ENCODE measurements at regions not wholly inside any gene's neighbourhood (a gene's known extent, or its start where the extent isn't known, plus 50 kb on each side); places are given as distances from the start of the nearest gene placed in this dataset.

DNA sequence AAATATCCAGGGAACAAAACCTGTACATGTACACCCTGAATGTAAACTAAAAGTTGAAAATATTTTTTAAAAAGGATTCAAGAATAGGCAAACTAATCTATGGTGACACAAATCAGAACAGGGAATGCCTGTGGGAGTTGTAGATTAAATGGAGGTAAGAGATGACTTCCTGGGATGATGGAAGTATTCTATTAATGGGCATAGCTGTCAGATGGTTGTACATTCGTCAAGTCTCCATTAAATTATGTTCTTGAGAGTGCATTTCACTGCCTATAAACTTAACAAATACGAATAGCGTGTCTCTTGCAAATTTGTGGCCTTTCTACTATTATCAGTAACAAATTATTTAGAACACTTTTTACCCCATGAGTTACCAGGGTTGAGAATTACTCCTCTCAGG lies 207.0 kb downstream of the HNMT start:
- Histone ChIP-seq H3K27me3 (ENCODE audit: insufficient read depth, poor library complexity, severe bottlenecking) (no peaks in the 10 kb centered on the region), H3K4me3 (replicated peaks; ENCODE audit: insufficient read depth, low read length) (no peak overlapping the region), H3K27ac (replicated peaks) (no peak overlapping the region)
- TF ChIP-seq GABPA (IDR thresholded peaks at IDR 0.05; ENCODE audit: low read depth), result no peak
- TF ChIP-seq, protein P1, sequence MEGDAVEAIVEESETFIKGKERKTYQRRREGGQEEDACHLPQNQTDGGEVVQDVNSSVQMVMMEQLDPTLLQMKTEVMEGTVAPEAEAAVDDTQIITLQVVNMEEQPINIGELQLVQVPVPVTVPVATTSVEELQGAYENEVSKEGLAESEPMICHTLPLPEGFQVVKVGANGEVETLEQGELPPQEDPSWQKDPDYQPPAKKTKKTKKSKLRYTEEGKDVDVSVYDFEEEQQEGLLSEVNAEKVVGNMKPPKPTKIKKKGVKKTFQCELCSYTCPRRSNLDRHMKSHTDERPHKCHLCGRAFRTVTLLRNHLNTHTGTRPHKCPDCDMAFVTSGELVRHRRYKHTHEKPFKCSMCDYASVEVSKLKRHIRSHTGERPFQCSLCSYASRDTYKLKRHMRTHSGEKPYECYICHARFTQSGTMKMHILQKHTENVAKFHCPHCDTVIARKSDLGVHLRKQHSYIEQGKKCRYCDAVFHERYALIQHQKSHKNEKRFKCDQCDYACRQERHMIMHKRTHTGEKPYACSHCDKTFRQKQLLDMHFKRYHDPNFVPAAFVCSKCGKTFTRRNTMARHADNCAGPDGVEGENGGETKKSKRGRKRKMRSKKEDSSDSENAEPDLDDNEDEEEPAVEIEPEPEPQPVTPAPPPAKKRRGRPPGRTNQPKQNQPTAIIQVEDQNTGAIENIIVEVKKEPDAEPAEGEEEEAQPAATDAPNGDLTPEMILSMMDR (IDR thresholded peaks at IDR 0.05; ENCODE audit: insufficient read depth, low read length), result no peak
- TF ChIP-seq POLR2AphosphoS5 (IDR thresholded peaks at IDR 0.05; ENCODE audit: low read depth), result no peak
- TF ChIP-seq, protein P2, sequence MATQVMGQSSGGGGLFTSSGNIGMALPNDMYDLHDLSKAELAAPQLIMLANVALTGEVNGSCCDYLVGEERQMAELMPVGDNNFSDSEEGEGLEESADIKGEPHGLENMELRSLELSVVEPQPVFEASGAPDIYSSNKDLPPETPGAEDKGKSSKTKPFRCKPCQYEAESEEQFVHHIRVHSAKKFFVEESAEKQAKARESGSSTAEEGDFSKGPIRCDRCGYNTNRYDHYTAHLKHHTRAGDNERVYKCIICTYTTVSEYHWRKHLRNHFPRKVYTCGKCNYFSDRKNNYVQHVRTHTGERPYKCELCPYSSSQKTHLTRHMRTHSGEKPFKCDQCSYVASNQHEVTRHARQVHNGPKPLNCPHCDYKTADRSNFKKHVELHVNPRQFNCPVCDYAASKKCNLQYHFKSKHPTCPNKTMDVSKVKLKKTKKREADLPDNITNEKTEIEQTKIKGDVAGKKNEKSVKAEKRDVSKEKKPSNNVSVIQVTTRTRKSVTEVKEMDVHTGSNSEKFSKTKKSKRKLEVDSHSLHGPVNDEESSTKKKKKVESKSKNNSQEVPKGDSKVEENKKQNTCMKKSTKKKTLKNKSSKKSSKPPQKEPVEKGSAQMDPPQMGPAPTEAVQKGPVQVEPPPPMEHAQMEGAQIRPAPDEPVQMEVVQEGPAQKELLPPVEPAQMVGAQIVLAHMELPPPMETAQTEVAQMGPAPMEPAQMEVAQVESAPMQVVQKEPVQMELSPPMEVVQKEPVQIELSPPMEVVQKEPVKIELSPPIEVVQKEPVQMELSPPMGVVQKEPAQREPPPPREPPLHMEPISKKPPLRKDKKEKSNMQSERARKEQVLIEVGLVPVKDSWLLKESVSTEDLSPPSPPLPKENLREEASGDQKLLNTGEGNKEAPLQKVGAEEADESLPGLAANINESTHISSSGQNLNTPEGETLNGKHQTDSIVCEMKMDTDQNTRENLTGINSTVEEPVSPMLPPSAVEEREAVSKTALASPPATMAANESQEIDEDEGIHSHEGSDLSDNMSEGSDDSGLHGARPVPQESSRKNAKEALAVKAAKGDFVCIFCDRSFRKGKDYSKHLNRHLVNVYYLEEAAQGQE (IDR thresholded peaks at IDR 0.05; ENCODE audit: insufficient replicate concordance, low read depth), result no peak
- TF ChIP-seq SPI1 (IDR thresholded peaks at IDR 0.05; ENCODE audit: borderline replicate concordance, low read depth), result no peak
- DNase-seq (ENCODE audit: low read depth in 1 of 2, low spot score in 1 of 2), result no peak

DNA sequence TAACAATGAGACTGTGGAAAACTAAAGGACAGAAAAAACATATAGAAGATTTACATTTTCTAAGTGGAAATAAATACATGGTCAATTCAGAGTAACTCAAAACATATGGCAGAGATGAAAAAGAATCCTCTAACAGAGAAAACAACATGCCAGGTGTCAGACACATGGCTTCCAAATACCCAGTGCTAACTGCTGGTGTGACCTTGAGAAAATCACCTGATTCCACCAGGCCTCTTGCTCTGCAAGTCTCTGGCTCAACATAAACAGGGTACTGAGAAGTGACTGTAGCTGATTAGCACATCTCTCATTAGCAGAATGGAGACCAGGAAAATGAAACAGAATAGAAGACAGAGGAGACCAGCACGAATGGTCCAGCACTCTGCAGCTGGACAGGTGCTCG lies 210.8 kb downstream of the HNMT start:
- no peaks in the 10 kb centered on the region for H3K27me3 ChIP-seq (ENCODE audit: insufficient read depth, poor library complexity, severe bottlenecking)
- no peak for DNase-seq (ENCODE audit: low read depth in 1 of 2, low spot score in 1 of 2)

DNA sequence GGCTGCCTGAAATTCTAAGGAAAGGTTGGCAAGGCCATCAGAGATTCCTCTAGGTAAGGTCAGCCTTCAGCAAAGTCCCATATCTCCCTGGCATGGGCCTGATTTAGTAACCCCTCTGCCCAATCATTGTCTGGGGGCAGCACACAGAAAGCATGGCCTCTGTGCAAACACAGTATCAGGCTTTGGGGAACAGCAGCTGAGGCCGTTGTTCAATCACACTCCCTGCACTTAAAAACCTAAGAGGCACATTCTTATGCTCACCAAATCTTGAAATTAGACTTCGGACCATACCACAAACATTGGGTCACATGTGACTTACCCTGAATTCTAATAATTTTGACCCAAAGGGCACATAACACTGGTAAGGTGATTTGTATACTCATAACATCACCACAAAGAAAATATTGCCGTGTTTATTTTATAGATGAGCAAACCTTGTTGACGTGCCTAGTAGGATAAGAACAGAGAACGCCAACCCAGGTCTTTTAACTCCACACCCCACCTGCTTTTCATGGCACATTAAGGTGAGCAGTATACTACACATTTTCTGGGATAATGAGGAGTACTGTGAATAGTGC lies 212.7 kb downstream of the HNMT start:
- Histone ChIP-seq H3K4me3 (replicated peaks; ENCODE audit: insufficient read depth, low read length) (no peak overlapping the region), H3K27ac (replicated peaks) (no peak overlapping the region), H3K27me3 (ENCODE audit: insufficient read depth, poor library complexity, severe bottlenecking) (no peaks in the 10 kb centered on the region)
- no peak for TF ChIP-seq POLR2AphosphoS5 (IDR thresholded peaks at IDR 0.05; ENCODE audit: low read depth)
- TF ChIP-seq SPI1 (IDR thresholded peaks at IDR 0.05; ENCODE audit: borderline replicate concordance, low read depth), result no peak
- TF ChIP-seq, protein P2 (IDR thresholded peaks at IDR 0.05; ENCODE audit: insufficient replicate concordance, low read depth), result no peak
- TF ChIP-seq GABPA (IDR thresholded peaks at IDR 0.05; ENCODE audit: low read depth), result no peak
- TF ChIP-seq, protein P1 (IDR thresholded peaks at IDR 0.05; ENCODE audit: insufficient read depth, low read length), result no peak
- no peak for DNase-seq (ENCODE audit: low read depth in 1 of 2, low spot score in 1 of 2)

More for the DNA sequence above, 210.8 kb downstream of the HNMT start:
- Histone ChIP-seq H3K27ac (replicated peaks) (no peak overlapping the region), H3K4me3 (replicated peaks; ENCODE audit: insufficient read depth, low read length) (no peak overlapping the region)
- TF ChIP-seq, protein P1 (IDR thresholded peaks at IDR 0.05; ENCODE audit: insufficient read depth, low read length), result no peak
- TF ChIP-seq, protein P2 (IDR thresholded peaks at IDR 0.05; ENCODE audit: insufficient replicate concordance, low read depth), result no peak
- TF ChIP-seq SPI1 (IDR thresholded peaks at IDR 0.05; ENCODE audit: borderline replicate concordance, low read depth) (no peak), GABPA (IDR thresholded peaks at IDR 0.05; ENCODE audit: low read depth) (no peak), POLR2AphosphoS5 (IDR thresholded peaks at IDR 0.05; ENCODE audit: low read depth) (no peak)

Data from HL-60 (cell line).